Erythroblast (primary cell): ENCODE measurements at regions not wholly inside any gene's neighbourhood (a gene's known extent, or its start where the extent isn't known, plus 50 kb on each side); places are given as distances from the start of the nearest gene placed in this dataset.

ENCODE experiments used
- GATA1 ChIP-seq: IDR thresholded peaks from 2 replicates; pipeline ENCODE4 v1.6.1; 2011; ENCODE audit warnings: low read depth, mild to moderate bottlenecking, control low read depth, low read length, moderate library complexity
- POLR2A ChIP-seq: IDR thresholded peaks from 2 replicates; pipeline ENCODE4 v1.6.1; 2011; ENCODE audit warnings: mild to moderate bottlenecking, low read length

- TF ChIP-seq POLR2A (no peak), GATA1 (no peak)
Observed at GRCh38 chr18:32548688-32549087, 78.0 kb upstream of the GAREM1 start.
